ENCODE measurements at regions not wholly inside any gene's neighbourhood (a gene's known extent, or its start where the extent isn't known, plus 50 kb on each side); places are given as distances from the start of the nearest gene placed in this dataset.
A peak's percentile ranks its signal among the peaks of the same experiment; 100 is the strongest.

- TF ChIP-seq CTCF (IDR thresholded peaks at IDR 0.05; ENCODE audit: insufficient read depth, low read depth, low read length, missing control alignments), result no peak
- no peak overlapping the region for H3K4me3 ChIP-seq (ENCODE audit: low read depth, low read length)
- peak; percentile 35 for DNase-seq (ENCODE audit: low read depth)
Observed at GRCh38 chr3:99355465-99355864, 282.9 kb upstream of the COL8A1 start.

DNA sequence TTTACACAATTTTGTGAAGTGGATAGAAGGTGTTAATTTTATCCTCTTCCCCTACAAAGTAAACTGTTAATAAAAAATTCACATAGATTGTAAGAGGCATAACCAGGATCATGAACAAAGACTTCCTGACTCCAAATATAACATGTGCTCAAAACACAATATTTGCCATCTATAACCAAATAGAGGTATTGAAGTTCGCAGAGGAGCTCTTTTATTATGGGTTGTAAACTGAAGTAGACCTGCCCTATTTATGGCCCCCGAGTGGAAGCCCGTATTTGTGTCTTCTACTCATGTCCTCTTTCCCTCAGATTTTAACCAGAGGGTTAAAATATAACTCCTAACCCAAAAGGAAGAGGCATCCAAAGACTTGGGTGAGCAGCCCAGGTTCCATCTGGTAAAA, 285.6 kb upstream of the COL8A1 start:
- no peak for DNase-seq (ENCODE audit: low read depth)
- no peak for TF ChIP-seq CTCF (IDR thresholded peaks at IDR 0.05; ENCODE audit: insufficient read depth, low read depth, low read length, missing control alignments)
- H3K4me3 ChIP-seq (ENCODE audit: low read depth, low read length), result no peak overlapping the region

DNA sequence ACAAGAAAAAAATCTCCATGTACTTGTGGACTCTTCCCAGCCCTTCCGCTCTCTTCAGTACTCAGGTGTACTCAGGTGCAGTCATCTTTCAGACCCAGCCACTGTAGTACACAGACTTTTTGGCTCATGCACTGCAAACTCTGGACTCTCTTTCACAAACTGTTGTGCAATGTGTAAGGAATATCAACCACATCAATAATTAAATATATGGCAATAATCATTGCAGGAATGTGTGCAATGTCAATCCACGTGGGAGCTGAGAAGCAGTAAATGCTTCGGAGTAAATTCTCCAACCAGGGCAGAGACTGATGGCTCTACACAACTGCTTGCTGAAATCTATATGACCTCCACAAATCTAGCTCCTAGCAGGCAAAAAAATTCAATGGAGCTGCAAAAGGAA, 287.3 kb upstream of the COL8A1 start:
- no peak for TF ChIP-seq CTCF (IDR thresholded peaks at IDR 0.05; ENCODE audit: insufficient read depth, low read depth, low read length, missing control alignments)
- H3K4me3 ChIP-seq (ENCODE audit: low read depth, low read length), result no peak overlapping the region
- DNase-seq (ENCODE audit: low read depth), result no peak

- H3K4me3 ChIP-seq (ENCODE audit: low read depth, low read length), result no peak overlapping the region
- TF ChIP-seq CTCF (IDR thresholded peaks at IDR 0.05; ENCODE audit: insufficient read depth, low read depth, low read length, missing control alignments), result no peak
- no peak for DNase-seq (ENCODE audit: low read depth)
Observed at GRCh38 chr3:99348451-99348850, 289.9 kb upstream of the COL8A1 start.

DNA sequence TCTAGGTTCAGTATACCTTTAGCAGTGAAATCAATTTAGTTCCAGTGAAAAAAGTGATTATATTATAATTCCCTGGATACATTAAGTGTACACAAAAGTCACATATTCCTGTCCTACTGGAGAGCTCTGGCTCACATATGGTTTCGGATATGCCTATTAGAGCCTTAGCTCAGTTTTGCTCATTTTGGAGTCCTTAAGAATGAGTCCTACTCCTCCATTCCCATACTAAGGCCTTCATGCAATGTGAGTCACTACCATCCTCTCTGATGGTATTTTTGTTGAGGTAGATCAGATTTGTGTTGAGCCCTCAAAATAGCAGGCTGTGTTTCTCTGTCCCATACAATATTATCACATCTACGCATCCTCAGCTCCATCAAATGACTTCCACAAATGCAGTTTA, 294.2 kb upstream of the COL8A1 start:
- TF ChIP-seq CTCF (IDR thresholded peaks at IDR 0.05; ENCODE audit: insufficient read depth, low read depth, low read length, missing control alignments), result no peak
- no peak overlapping the region for H3K4me3 ChIP-seq (ENCODE audit: low read depth, low read length)
- DNase-seq (ENCODE audit: low read depth), result no peak

- no peak overlapping the region for H3K4me3 ChIP-seq (ENCODE audit: low read depth, low read length)
- no peak for TF ChIP-seq CTCF (IDR thresholded peaks at IDR 0.05; ENCODE audit: insufficient read depth, low read depth, low read length, missing control alignments)
- no peak for DNase-seq (ENCODE audit: low read depth)
Observed at GRCh38 chr3:99342383-99342782, 296.0 kb upstream of the COL8A1 start.

DNA sequence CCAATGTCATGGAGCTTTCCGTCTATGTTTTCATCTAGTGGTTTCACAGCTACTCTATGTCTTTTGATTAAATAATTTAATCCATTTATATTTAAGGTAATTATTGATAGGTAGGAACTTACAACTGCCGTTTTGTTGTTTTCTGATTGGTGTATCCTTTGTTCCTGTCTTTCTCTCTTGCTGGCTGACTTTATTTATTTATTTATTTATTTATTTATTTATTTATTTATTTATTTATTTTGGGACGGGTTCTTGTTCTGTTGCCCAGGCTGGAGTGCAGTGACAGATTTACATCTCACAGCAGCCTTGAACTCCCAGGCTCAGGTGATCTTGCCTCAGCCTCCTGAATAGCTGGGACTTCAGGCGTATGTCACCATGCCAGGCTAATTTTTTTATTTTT, 299.2 kb upstream of the COL8A1 start:
- no peak for DNase-seq (ENCODE audit: low read depth)
- no peak overlapping the region for H3K4me3 ChIP-seq (ENCODE audit: low read depth, low read length)
- no peak for TF ChIP-seq CTCF (IDR thresholded peaks at IDR 0.05; ENCODE audit: insufficient read depth, low read depth, low read length, missing control alignments)

All from GM12865 (cell line).